Ramos (cell line): ENCODE measurements at regions not wholly inside any gene's neighbourhood (a gene's known extent, or its start where the extent isn't known, plus 50 kb on each side); places are given as distances from the start of the nearest gene placed in this dataset.

Experiments
- in situ Hi-C: fragments of 300-500 bp; cut with MboI; formaldehyde crosslinking; loops from one replicate; pipeline ENCODE4 v1.14.3; 2022; ENCODE audit warnings: low sequenced_read_pairs; ENCODE audit not compliant: unreplicated experiment

DNA sequence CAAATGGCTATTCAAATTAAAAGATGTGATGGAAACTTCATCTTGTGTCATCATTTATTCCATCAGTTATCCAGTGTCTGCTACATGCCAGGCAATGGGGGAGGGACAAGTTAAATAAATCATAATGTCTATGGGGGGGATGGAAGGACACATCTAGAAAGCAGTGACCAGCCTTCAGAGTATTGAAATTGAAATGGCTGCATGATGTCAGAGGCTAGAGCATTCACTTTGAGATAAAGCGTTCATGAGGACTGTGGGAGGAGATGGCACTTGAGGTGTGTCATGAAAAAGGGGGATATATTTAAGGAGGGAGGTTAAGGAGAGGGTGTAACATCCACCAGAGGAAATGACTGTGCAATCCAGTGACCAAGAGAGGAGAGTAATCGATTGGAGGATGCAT, 50.6 kb downstream of the SLIT2 start:
- in situ Hi-C loops, result no loop called here

DNA sequence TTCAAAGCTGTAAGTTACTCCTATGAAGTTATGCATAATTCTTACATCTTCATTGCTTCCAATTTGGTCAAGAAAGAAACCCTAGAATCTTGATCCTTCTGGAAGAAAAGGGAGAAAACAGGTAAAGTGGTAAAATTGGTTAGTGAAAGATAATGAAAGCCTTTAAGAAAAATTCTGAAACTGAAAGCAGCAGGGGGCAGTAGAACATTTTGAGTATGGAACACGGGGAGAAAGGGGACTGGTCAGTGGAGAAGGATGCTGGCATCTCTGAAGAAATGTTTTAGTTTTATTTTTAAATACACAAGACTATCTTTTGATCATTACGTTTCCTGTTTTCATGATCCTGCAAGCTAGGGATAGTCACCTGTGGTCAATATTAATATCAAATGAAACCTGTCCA, 54.3 kb downstream of the SLIT2 start:
- in situ Hi-C loops, result no loop called here

DNA sequence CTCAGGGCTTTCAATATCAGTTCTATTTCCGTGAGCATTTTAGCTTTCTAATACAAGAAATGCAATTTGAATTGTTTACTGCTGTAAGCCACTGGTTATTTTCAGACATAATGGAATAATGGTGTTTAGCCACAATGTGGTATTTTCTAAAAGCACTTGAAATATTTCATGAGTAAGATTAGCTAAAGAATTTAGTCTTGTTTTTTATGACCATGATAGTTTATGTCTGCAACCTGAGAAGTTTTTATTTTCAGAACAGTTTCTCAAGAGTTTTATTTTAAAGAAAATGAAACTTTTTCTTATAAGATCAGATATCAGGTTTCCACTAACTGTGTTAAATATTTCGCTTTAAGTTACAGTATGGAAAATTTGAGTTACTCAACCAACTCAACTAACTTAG, 60.2 kb downstream of the SLIT2 start:
- in situ Hi-C loops, result no loop called here

DNA sequence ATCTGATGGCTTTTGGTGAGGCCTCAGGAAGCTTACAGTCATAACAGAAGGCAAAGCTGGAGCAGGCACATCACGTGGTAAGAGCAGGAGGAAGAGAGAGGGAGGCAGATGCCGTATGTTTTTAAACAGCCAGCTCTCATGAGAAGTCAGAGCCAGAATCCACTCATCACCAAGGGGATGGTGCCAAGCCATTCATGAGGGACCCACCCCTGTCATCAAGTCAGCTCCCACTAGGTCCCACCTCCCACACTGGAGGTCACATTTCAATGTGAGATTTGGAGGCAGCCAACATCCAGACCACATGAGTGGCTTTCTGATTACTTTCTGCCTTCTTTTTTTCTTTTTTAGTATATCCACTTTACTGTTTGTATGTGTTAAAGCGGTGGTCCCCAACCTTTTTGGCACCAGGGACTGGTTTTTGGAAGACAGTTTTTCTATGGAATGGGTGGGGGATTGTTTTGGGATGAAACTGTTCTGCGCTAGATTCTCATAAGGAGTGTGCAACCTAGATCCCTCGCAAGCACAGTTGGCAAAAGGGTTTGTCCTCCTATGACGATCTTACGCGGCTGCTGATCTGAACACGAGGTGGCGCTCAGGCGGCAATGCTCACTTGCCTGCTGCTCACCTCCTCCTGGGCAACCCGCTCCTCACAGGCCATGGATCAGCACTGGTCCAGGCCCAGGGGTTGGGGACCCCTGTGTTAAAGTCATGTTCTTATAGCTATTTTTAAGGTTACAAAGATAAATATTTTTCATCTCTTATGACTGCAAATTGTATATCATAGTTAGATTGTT, 61.7 kb downstream of the SLIT2 start:
- in situ Hi-C loops, result no loop called here

DNA sequence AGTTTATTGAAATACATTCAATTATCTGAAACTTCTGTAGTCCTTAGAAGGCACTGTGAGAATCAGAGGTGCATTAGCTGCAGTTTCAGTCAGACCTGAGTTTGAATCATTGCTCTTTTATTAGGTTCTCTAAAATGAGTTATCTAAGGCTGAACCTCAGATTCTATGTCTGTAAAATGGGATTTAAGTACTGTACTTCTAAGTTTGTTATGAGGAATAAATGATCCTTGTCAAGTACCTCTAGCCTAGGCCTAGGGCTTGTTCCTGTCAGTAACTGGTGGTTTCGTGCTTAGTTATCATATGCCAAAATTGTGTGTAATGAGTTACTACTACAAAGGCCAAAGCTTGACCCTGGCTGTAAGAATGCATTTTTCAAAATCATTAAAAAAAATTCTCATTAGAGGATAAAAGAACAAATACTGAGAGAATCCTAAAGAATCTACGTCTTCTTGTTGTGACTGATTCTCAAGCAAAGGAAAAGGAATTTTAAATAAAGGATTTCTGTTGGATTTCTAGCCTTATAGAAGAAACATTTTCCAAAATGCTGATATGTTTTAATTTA, 65.8 kb downstream of the SLIT2 start:
- in situ Hi-C loops, result no loop called here

DNA sequence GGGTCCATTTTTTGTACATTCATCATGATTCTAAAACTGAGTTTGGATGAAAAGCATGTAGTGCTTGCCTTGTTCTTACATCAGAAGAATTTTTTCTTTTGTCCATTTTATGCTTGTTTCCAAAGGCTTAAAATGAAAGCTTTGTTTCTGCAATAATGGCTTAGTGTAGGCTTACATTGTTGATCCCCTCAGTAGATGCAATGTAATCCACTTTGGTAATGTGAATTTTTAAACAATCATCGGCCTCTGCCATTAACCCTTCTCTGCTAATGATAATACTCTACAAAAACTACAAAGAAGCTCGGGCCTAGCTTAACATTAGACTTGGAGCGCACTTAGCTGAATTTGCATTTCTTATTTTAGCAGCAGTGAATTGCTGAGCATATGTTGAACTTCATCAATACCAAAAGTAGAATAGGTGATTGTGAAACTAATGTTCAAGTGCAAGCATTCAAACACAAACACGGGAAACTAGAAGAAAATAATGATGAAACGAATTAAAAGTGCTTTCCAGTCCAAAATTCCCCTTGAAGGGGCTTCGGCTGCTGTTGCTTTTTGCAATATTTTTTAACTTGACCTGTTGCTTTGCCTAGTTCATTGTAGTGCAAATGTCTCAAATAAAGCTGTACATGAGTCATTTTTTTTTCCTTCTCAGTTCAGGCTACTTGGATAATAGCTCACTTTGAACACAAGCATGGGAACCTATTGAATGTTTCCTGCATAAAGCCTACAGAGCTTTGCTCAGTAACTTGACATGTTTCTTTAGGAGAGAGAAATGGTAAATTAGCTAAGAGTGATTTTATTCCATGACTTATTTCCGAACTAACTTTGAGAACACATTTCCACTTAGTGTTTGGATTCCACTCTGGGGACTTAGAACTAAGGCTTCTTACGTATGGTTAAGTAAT, 66.5 kb downstream of the SLIT2 start:
- in situ Hi-C loops, result no loop called here

DNA sequence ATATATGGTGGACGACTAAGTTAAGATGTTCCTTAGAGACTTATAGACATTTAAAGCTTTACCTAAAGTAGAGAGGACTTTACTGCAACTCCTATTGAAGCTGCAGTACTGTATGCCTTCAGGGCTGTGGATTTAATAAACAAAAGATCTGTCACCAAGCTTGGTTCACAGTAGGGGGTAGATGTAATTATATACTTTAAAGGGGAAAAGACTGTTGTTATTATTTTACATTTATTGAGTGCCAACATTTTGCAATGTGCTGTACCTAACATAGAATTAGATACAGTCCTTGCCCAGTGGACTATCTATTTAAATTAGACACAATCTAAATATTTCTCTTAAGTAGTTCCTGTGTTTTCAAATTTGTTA, 67.2 kb downstream of the SLIT2 start:
- in situ Hi-C loops, result no loop called here

DNA sequence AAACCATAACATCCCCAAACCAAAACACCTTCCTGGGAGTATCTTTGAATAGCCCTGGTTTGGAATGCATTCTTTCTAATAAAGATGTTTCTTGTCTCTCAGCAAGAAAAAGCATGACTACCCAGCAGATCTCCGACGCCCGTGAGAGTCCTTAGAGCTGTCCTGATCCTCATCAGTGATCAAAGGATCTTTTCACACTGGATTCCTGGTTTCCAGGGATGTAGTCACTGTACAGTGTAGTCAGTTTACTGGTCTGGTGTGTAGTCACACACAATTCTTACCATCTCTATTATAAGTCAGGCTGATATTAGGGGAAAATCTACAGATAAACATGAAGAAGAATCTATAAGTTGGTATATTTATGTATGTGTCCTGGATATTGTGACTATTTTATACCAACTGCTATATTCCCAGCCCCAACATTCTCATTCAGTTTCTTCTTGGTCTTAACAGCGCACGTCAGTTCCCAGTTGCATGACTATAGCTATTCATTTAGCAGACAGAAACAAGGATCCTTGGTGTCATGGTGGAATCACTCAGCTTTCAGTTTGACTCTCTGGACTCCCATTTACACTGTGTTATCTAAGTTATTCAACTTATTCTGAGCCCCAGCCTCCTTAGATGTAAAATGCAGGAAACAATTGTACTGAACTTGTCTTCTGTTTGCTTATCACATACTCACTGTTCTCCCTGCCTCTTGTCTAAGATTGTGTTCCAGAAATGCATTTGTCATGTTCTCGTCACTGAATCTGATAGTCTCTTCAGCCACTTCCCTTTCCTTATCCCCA, 68.3 kb downstream of the SLIT2 start:
- in situ Hi-C loops, result no loop called here

DNA sequence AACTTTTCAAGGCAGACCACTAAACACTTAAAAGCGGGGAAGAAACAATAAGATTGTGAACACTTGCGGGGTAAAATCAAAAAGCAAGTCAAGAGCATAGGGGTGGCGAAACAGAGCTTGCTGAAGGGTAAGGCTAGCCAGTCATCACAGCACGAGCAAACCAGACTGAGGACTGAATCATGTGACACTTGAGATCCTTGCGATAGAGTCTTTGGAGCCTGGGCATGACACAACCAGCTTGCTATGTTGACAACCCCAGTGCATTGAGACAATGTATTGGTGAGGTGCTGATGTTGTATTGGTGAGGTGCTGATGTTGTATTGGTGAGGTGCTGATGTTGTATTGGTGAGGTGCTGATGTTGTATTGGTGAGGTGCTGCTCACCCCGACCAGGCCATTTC, 72.3 kb downstream of the SLIT2 start:
- in situ Hi-C loops, result no loop called here

DNA sequence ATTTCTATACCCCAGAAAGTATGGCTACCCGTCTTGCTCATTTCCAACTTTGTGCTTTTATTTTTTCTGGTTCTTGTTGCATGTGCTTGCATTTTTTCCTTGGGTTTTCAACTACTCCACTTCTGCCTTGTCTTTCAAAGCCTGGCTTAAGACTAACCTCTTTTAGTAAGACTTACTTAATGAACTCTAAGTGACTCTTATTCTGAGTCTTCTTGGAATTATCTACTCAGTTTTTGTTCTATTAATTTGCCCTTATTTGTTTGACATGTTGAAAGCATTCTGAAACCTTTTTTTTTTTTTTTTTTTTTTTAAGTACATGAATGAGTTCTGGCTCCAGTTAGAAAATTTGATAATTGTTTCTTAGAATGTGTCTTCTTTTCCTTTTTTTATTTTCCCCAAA, 74.8 kb downstream of the SLIT2 start:
- in situ Hi-C loops, result no loop called here

DNA sequence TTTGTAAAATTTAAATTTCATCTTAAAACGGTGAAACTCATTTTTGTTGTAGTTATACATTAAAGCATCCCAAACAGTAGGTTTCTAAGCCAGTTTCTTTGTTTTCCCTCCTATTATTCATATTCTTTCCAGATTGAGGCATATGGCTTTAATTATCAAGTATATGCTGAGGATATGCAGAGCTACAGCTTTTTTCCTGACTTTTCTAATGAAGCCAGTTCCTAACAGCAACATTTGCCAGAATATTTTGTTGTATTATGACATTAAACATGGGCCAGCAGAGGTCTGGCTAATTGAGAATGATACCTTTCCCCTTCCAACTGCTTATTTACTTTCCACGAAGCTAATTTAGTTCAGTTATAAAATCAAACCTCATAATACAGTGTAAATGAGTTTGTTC, 75.3 kb downstream of the SLIT2 start:
- in situ Hi-C loops, result no loop called here

DNA sequence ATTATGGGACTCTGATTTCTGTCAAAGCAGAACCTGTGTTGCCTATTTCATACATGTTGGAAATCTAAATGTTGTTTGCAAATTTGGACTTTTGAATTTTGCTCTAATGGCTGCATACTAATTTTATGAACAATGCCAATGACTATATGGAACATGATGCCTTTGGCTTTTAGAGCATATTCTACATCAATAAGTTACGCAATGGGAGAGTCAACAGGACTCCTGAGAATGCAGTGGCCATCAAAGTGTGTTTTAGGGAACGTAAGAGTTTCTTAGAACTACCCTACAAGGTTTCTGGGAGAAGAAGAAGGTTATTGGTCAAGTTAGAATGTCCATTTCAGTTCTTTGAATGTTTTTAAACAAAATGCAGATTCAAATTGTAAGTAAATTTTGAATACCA, 76.1 kb downstream of the SLIT2 start:
- in situ Hi-C loops, result no loop called here

DNA sequence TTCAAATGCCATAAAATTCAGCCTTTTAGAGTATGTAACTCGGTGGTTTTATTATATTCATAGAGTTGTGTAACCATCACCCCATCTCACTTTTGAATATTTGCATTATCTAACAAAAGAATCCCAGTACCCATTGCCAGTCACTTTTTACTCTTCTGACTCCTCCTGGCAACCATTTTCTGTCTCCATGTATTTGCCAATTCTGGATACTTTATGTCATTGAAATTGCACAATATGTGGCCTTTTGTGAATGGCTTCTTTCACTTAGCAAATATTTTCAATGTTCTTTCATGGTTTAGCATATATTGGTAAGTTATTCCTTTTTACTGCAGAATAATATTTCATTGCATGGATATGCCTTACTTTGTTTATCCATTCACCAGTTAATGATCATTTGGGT, 79.9 kb downstream of the SLIT2 start:
- in situ Hi-C loops, result no loop called here

DNA sequence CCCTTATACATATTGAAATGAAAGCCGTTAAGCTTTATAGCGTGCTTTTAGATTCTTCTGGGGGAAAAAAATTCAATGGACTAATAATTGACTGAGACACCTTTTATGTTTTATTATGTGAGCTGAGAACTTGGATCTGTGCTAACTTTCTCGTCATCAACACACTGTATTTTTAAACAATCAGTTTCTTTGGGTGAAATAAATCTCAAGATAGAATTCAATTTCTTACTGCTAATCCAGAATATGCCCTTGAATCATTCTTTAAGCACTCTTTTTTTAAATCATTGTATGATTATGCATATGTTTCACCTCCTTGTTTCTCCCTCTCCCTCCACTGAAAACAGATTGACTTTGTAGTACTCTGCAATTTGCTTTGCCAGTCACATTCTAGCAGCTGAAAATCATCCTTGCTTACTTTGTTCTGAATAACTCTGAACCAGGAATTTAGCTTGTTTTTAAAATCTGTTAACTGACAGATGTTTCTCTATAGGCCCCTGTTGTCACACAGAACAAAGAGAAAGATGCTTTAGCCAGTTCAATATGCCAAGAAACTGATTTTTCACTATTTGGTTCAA, 81.5 kb downstream of the SLIT2 start:
- in situ Hi-C loops, result no loop called here

DNA sequence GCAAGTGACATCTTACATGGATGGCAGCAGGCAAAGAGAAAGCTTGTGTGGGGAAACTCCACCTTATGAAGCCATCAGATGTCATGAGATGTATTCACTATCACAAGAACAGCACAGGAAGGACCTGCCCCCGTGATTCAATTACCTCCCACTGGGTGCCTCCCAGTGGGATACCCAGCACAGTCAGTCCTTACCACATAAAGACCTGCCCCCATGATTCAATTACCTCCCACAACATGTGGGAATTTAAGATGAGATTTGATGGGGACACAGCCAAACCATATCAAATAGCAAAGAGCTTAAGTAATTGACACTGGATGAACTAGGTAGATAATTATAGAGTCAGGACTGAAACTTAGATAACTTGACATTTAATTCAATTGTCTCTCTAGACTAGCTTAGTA, 85.6 kb downstream of the SLIT2 start:
- in situ Hi-C loops, result no loop called here

DNA sequence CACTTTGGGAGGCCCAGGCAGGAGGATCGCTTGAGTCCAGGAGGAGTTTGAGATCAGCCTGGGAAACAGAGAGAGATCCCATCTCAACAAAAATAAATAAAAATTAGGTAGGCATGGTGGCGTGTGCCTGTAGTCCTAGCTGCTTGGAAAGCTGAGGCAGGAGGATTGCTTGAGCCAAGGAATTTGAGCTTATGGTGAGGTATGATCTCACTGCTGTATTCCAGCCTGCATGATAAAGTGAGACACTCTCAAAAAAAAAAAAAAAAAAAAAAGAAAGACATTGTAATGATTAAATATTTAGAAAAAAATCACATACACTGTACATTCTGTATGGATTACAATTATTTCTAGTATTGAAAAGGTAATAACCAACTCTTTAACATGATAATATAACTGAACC, 87.1 kb downstream of the SLIT2 start:
- in situ Hi-C loops, result no loop called here

DNA sequence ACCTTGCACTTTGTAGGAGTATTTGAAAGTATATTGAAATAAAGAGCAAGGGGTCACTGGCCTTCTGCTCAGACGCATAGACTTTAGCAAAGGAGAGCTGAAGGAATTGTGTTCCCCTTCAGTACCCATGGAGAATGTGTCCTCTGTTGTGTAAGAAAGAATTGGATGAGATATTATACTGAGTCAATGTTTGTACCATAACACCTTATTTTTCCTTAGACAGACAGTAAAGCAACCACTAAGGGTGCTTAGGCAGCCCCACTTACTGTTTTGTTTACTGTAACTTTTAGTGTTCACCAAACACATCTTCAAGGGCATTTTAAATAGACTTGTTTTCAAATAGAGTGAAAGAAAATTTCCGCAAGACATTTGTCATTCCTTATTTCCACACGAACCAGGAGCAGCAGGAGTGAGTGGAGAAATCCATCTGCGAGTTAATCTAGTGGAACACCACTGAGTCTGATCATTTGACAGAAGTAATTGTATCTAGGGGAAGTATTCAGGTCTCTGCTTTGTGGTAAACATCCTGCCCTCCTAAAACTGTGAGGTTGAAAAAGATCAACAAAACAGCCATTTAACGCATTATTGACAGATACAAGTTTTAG, 89.5 kb downstream of the SLIT2 start:
- in situ Hi-C loops, result no loop called here

DNA sequence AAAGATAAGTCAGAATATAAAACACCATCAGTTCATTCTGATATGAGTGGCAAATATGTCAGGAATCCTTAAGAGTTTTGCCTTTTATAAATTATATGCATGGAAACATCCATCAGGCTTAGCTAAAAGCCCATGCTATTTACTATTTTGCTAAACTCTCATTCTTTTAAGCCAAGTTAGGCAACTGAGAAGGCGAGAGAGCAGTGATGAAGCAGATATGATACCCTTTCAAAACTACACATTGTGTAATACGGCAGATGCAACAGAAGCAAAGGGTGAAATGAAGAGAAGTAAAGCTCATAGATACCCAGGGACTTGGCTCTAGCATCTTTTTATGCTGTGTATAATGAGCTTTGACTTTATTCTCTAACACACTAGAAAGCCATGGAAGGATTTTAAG, 95.8 kb downstream of the SLIT2 start:
- in situ Hi-C loops, result no loop called here

DNA sequence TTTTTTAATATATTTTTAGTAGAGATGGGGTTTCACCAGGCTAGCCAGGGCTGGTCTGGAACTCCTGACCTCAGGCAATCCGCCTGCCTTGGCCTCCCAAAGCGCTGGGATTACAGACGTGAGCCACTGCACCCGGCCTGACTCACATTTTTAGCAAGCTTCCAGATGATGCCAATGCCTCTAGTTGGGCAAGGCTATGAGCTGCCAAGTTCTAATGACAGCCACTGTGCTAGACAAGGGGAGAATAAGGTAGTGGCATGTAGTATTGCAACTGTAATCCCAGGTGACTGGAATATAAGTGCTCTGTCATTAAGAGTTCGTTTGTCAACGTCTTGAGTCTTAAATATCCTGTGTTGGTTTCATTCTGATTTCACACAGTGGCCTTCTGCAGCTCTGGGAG, 96.7 kb downstream of the SLIT2 start:
- in situ Hi-C loops, result no loop called here
